NCI-H2029 treated with DMSO at 0.1 percent for 48 hours (cell line): ENCODE measurements at regions not wholly inside any gene's neighbourhood (a gene's known extent, or its start where the extent isn't known, plus 50 kb on each side); places are given as distances from the start of the nearest gene placed in this dataset.

Experiments used
- DNase-seq: peaks from one replicate; lab custom pipeline; 2025; lab: John Stamatoyannopoulos, UW

- DNase-seq, result no peak
Measured at GRCh38 chr9:131809941-131810344, 70.1 kb upstream of the RAPGEF1 start.

- no peak for DNase-seq
Measured at GRCh38 chr9:131808291-131808690, 68.4 kb upstream of the RAPGEF1 start.

GRCh38 chr9:131807144-131807983 lies 67.5 kb upstream of the RAPGEF1 start:
- no peak for DNase-seq

GRCh38 chr9:131805803-131806202 lies 65.9 kb upstream of the RAPGEF1 start:
- DNase-seq, result no peak

- peak; percentile 56 for DNase-seq
Measured at GRCh38 chr9:131804826-131805225, 65.0 kb upstream of the RAPGEF1 start.

- no peak for DNase-seq
Measured at GRCh38 chr9:131803758-131804411, 64.0 kb upstream of the RAPGEF1 start.

- DNase-seq, result no peak
Measured at GRCh38 chr9:131801810-131802209, 61.9 kb upstream of the RAPGEF1 start.

GRCh38 chr9:131800843-131801242 lies 61.0 kb upstream of the RAPGEF1 start:
- no peak for DNase-seq

- no peak for DNase-seq
Measured at GRCh38 chr9:131800366-131800765, 60.5 kb upstream of the RAPGEF1 start.

- DNase-seq, result no peak
Measured at GRCh38 chr9:131799177-131799823, 59.4 kb upstream of the RAPGEF1 start.

- no peak for DNase-seq
Measured at GRCh38 chr9:131798246-131798645, 58.4 kb upstream of the RAPGEF1 start.

GRCh38 chr9:131794393-131794792 lies 54.5 kb upstream of the RAPGEF1 start:
- no peak for DNase-seq

- DNase-seq, result no peak
Measured at GRCh38 chr9:131791542-131792254, 51.8 kb upstream of the RAPGEF1 start.
